Fibroblast of lung (primary cell): ENCODE measurements at regions not wholly inside any gene's neighbourhood (a gene's known extent, or its start where the extent isn't known, plus 50 kb on each side); places are given as distances from the start of the nearest gene placed in this dataset.

ENCODE experiments used
- EZH2 ChIP-seq: IDR thresholded peaks from 2 replicates; pipeline ENCODE4 v1.5.1; 2012; ENCODE audit warnings: low read length, control low read depth, mild to moderate bottlenecking; ENCODE audit errors: missing control alignments
- TF ChIP-seq, protein P1 (sequence below), 2 donors: IDR thresholded peaks in 1 of 2; conservative IDR thresholded peaks in 1 of 2; 1 replicate in 1 of 2; 2 replicates in 1 of 2; pipeline ENCODE4 v1.5.1; 2011 to 2012; ENCODE audit warnings: low read length in 2 of 2, control low read depth in 1 of 2, inconsistent platforms in 1 of 2, low read depth in 1 of 2, mild to moderate bottlenecking in 1 of 2

DNA sequence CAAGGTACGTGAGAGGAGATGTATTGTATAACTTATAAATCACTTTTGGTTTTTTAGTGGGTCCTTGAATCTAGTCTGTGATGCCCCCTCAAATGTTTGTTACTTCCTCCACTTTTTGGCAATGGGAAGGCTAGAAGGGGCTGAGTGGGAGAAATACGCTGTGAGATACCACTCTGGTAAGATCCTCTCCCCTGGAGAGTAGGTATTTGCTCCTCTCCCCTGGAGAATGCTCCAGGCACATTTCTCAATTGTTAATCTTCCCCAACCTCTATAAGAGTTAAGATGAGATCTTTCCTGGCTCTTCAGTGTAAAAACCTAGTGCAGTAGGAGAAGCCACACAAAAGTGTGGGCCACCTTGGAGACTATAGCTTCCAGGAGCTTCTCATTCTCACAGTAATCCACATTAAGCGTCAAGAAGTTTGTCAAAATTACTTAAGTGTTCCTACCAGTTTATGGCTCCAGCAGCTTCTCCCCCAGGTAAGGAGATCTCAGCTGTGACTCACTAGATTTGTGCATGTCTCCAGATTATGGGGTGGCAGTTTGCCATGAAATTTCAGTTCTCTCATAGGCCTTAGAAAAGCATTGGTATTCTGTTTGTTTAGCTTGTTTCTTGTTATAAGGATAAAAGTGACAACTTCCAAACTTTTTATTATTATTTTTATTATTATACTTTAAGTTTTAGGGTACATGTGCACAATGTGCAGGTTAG lies 182.6 kb downstream of the FSIP2 start:
- TF ChIP-seq, protein P1, sequence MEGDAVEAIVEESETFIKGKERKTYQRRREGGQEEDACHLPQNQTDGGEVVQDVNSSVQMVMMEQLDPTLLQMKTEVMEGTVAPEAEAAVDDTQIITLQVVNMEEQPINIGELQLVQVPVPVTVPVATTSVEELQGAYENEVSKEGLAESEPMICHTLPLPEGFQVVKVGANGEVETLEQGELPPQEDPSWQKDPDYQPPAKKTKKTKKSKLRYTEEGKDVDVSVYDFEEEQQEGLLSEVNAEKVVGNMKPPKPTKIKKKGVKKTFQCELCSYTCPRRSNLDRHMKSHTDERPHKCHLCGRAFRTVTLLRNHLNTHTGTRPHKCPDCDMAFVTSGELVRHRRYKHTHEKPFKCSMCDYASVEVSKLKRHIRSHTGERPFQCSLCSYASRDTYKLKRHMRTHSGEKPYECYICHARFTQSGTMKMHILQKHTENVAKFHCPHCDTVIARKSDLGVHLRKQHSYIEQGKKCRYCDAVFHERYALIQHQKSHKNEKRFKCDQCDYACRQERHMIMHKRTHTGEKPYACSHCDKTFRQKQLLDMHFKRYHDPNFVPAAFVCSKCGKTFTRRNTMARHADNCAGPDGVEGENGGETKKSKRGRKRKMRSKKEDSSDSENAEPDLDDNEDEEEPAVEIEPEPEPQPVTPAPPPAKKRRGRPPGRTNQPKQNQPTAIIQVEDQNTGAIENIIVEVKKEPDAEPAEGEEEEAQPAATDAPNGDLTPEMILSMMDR (conservative IDR thresholded peaks at IDR 0.05 in 1 of 2, IDR thresholded peaks at IDR 0.05 in 1 of 2; ENCODE audit: low read depth in 1 of 2, low read length in 2 of 2): no peak
- no peak for TF ChIP-seq EZH2
